ENCODE measurements at regions not wholly inside any gene's neighbourhood (a gene's known extent, or its start where the extent isn't known, plus 50 kb on each side); places are given as distances from the start of the nearest gene placed in this dataset.

DNA sequence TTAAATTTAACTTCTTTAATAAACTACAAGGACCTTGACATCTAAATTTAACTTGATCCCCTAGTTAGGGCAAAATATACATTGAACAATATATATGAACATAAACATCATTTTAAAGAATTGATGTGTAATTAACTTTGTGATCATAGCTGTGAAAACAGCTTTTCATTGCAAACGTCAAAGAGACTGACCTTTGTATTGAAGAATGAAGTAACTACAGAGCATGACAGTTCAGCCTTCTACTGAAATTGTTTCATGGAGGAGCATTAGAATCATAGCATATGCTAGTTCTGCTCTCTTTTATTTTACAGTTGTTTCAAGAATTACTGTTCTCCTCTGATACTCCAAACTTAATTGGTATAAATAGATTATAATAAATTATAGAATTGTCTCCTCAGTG is 123.4 kb upstream of the PRR20A start:
- H3K27ac ChIP-seq: no peak overlapping the region
- H3K4me1 ChIP-seq: no peaks in the 10 kb centered on the region
- H3K9me3 ChIP-seq: peaks cover 7% of the 10 kb centered on the region
- no peak overlapping the region for H3K4me3 ChIP-seq
- H3K27me3 ChIP-seq: no peaks in the 10 kb centered on the region
- no peak for DNase-seq (ENCODE audit: low spot score in 2 of 2)
- no peak for TF ChIP-seq POLR2A (IDR thresholded peaks at IDR 0.05)
- TF ChIP-seq, protein P1, sequence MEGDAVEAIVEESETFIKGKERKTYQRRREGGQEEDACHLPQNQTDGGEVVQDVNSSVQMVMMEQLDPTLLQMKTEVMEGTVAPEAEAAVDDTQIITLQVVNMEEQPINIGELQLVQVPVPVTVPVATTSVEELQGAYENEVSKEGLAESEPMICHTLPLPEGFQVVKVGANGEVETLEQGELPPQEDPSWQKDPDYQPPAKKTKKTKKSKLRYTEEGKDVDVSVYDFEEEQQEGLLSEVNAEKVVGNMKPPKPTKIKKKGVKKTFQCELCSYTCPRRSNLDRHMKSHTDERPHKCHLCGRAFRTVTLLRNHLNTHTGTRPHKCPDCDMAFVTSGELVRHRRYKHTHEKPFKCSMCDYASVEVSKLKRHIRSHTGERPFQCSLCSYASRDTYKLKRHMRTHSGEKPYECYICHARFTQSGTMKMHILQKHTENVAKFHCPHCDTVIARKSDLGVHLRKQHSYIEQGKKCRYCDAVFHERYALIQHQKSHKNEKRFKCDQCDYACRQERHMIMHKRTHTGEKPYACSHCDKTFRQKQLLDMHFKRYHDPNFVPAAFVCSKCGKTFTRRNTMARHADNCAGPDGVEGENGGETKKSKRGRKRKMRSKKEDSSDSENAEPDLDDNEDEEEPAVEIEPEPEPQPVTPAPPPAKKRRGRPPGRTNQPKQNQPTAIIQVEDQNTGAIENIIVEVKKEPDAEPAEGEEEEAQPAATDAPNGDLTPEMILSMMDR (IDR thresholded peaks at IDR 0.05): no peak
- TF ChIP-seq EP300 (IDR thresholded peaks at IDR 0.05): no peak
- TF ChIP-seq POLR2AphosphoS5 (IDR thresholded peaks at IDR 0.05): no peak
- no peaks in the 10 kb centered on the region for H3K36me3 ChIP-seq
- WGBS: 51% methylated on average over 1 of the region's 1 CpG

DNA sequence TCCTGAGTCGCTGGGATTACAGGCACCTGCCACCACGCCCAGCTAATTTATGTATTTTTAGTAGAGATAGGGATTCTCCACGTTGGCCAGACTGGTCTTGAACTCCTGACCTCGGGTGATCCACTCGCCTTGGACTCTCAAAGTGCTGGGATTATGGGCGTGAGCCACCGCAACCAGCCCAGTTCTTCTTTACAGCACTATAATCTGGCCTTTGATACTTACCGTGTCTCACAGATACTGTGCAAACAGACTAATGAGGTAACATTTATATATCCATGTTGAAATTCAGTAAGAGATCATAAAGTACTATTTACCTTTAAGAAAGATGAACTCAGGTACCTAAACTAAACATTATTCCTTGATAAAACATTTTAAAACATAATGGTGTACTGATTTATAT is 121.8 kb upstream of the PRR20A start:
- Histone ChIP-seq H3K27ac (no peak overlapping the region), H3K4me1 (no peaks in the 10 kb centered on the region), H3K4me3 (no peak overlapping the region), H3K9me3 (peaks cover 7% of the 10 kb centered on the region), H3K27me3 (no peaks in the 10 kb centered on the region), H3K36me3 (no peaks in the 10 kb centered on the region)
- WGBS: 78% methylated on average over 8 of the region's 8 CpGs
- no peak for DNase-seq (ENCODE audit: low spot score in 2 of 2)
- no peak for TF ChIP-seq EP300 (IDR thresholded peaks at IDR 0.05)
- TF ChIP-seq, protein P1 (IDR thresholded peaks at IDR 0.05): no peak
- no peak for TF ChIP-seq POLR2A (IDR thresholded peaks at IDR 0.05)
- no peak for TF ChIP-seq POLR2AphosphoS5 (IDR thresholded peaks at IDR 0.05)

DNA sequence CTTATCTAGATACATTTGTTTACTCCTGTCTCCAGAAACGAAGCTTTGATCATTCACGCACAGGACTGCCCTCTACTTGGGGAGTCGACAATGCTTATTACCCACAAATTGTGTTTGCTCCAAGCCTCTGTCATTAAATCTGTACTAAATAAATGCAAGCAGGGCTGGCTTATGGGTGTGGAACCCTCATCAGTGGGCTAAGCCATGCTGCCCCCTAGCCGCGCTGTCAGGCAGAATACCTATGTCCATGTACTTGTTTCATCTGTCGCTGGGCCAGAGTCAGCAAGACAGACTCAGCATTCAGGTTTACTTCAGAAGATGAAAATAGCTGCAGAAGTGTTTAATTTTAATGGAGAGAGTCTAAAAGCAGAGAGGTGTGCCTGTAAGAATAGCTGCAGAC is 110.0 kb upstream of the PRR20A start:
- Histone ChIP-seq H3K4me3 (no peak overlapping the region), H3K9me3 (peaks cover 2% of the 10 kb centered on the region), H3K36me3 (no peaks in the 10 kb centered on the region), H3K27me3 (no peaks in the 10 kb centered on the region), H3K27ac (no peak overlapping the region), H3K4me1 (no peaks in the 10 kb centered on the region)
- DNase-seq (ENCODE audit: low spot score in 2 of 2): no peak
- 98% methylated on average over 6 of the region's 6 CpGs for WGBS
- TF ChIP-seq, protein P1 (IDR thresholded peaks at IDR 0.05): no peak
- TF ChIP-seq POLR2A (IDR thresholded peaks at IDR 0.05): no peak
- TF ChIP-seq POLR2AphosphoS5 (IDR thresholded peaks at IDR 0.05): no peak
- TF ChIP-seq EP300 (IDR thresholded peaks at IDR 0.05): no peak

DNA sequence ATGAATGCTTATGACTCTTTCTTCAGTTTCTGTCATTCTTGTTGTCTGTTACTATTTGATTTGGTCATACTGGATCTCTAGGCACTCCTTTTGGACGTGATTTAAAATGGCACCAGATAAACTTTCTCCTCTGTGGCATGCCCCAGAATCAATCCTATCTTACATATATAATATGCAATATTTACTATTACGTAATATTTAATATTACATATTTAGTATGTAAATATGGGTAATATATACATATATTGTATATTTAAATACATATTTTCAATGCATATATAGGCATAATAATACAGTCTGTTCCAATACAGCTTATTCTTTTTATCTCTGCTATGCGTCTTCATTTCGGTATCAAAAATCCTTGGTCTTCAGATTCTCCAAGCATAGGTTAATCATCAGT is 104.4 kb upstream of the PRR20A start:
- no peak for TF ChIP-seq EP300 (IDR thresholded peaks at IDR 0.05)
- no peak for TF ChIP-seq POLR2A (IDR thresholded peaks at IDR 0.05)
- no peak for TF ChIP-seq POLR2AphosphoS5 (IDR thresholded peaks at IDR 0.05)
- TF ChIP-seq, protein P1 (IDR thresholded peaks at IDR 0.05): no peak
- WGBS: 90% methylated on average over 4 of the region's 4 CpGs
- no peak overlapping the region for H3K27ac ChIP-seq
- no peaks in the 10 kb centered on the region for H3K27me3 ChIP-seq
- no peak for DNase-seq (ENCODE audit: low spot score in 2 of 2)
- no peaks in the 10 kb centered on the region for H3K36me3 ChIP-seq
- H3K4me3 ChIP-seq: no peak overlapping the region
- H3K9me3 ChIP-seq: peaks cover 4% of the 10 kb centered on the region
- H3K4me1 ChIP-seq: no peaks in the 10 kb centered on the region

DNA sequence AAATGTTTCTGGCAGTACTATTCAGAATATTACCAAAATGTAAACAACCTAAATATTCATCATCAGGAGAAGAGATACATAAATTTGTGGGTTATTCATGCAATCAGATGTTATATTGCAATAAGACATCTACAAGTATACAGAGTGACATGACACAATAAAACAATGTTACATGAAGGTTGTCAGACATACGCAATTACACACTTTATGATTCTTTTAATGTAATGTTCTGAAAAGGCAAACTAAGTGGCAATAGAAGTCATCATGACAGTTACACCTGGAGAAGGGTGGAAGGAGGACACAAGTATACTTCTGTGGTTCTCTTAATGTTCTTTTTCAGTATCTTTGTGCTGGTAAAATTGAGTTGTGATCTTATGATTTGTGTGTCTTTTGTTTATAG is 95.8 kb upstream of the PRR20A start:
- H3K4me1 ChIP-seq: no peaks in the 10 kb centered on the region
- no peaks in the 10 kb centered on the region for H3K9me3 ChIP-seq
- 68% methylated on average over 1 of the region's 1 CpG for WGBS
- no peaks in the 10 kb centered on the region for H3K36me3 ChIP-seq
- no peaks in the 10 kb centered on the region for H3K27me3 ChIP-seq
- no peak overlapping the region for H3K4me3 ChIP-seq
- no peak for TF ChIP-seq POLR2A (IDR thresholded peaks at IDR 0.05)
- TF ChIP-seq EP300 (IDR thresholded peaks at IDR 0.05): no peak
- DNase-seq (ENCODE audit: low spot score in 2 of 2): no peak
- H3K27ac ChIP-seq: no peak overlapping the region

DNA sequence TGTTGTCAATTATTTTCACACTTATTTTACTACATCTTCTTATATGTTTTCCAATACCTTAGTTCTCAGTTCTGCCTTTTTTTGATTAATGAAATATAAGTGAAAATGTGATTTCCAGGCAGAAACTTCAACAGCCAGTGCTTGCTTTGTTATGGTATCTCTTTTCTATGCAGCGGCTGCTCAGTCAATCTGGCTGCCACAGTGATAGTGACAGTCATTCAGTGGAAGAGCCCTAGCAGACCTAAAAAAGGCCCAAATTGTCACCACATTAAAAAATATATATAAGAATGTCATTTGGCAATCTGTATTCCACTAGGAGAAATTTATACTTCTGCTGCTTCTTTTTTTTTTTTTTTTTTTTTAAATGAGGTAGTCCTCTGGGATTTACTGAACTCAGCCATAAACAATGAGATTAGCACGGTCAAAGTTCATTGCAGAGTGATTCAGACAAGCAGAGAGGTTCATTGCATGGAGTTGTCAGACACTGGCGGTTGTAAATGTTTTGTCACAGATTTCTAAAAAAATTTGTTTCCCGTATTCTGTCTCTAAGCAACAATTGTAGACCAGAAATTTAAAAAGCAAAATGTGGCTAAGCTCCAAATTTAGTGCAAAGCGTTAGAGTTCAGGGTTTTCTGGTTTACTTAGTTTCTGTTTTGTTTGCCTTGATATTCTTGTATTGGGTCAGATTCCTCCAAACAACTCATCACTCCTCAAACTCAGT is 94.7 kb upstream of the PRR20A start:
- no peak for DNase-seq (ENCODE audit: low spot score in 2 of 2)
- Histone ChIP-seq H3K27me3 (no peaks in the 10 kb centered on the region), H3K36me3 (no peaks in the 10 kb centered on the region), H3K9me3 (no peaks in the 10 kb centered on the region), H3K4me3 (no peak overlapping the region), H3K4me1 (no peaks in the 10 kb centered on the region), H3K27ac (no peak overlapping the region)
- TF ChIP-seq POLR2AphosphoS5 (IDR thresholded peaks at IDR 0.05): no peak
- TF ChIP-seq, protein P1 (IDR thresholded peaks at IDR 0.05): no peak
- no peak for TF ChIP-seq EP300 (IDR thresholded peaks at IDR 0.05)
- no peak for TF ChIP-seq POLR2A (IDR thresholded peaks at IDR 0.05)
- 49% methylated on average over 5 of the region's 5 CpGs for WGBS

Data from suprapubic skin (tissue), 4 donors.